GM23248 (cell line): ENCODE measurements at regions not wholly inside any gene's neighbourhood (a gene's known extent, or its start where the extent isn't known, plus 50 kb on each side); places are given as distances from the start of the nearest gene placed in this dataset.

Experiments used
- EZH2 ChIP-seq: fragments of 200-600 bp; sonication (generic); IDR thresholded peaks from 2 replicates; pipeline ENCODE4 v1.6.1; 2018; ENCODE audit warnings: antibody characterized with exemption, mild to moderate bottlenecking; ENCODE audit not compliant: insufficient read depth, poor library complexity, severe bottlenecking
- EZH2phosphoT487 ChIP-seq: fragments of 200-600 bp; sonication (generic); IDR thresholded peaks from 2 replicates; pipeline ENCODE4 v1.6.1; 2018; ENCODE audit warnings: antibody characterized with exemption, moderate library complexity, mild to moderate bottlenecking, low read depth; ENCODE audit not compliant: insufficient read depth

- no peak for TF ChIP-seq EZH2
- TF ChIP-seq EZH2phosphoT487, result no peak
Measured at GRCh38 chr3:154060238-154061000, 60.8 kb upstream of the ARHGEF26 start.
